SK-N-SH treated with all-trans-retinoic acid at 6 μM for 48 hours (cell line): ENCODE measurements at regions not wholly inside any gene's neighbourhood (a gene's known extent, or its start where the extent isn't known, plus 50 kb on each side); places are given as distances from the start of the nearest gene placed in this dataset.

Source experiments
- ATAC-seq: fragments of 200-7000 bp; cut with Tn5 transposase; 3 replicates; pipeline ENCODE4 v1.9.1; 2020; ENCODE audit warnings: mild to moderate bottlenecking, moderate library complexity
- ARNTL ChIP-seq: fragments of 450-650 bp; formaldehyde crosslinking; IDR thresholded peaks from 2 replicates; pipeline ENCODE4 v1.5.0; 2020; ENCODE audit warnings: low read depth, mild to moderate bottlenecking, moderate library complexity, borderline replicate concordance
- BACH2 ChIP-seq: fragments of 250-450 bp; sonication (Bioruptor Pico); IDR thresholded peaks from 2 replicates; pipeline ENCODE4 v1.9.0; 2021; ENCODE audit warnings: mild to moderate bottlenecking, borderline replicate concordance
- CREB5 ChIP-seq: fragments of 250-450 bp; sonication (Bioruptor Pico); IDR thresholded peaks from 2 replicates; pipeline ENCODE4 v1.5.1; 2020; ENCODE audit warnings: low read depth, mild to moderate bottlenecking, moderate library complexity
- CSDC2 ChIP-seq: fragments of 250-450 bp; sonication (Bioruptor Pico); IDR thresholded peaks from 2 replicates; pipeline ENCODE4 v1.5.0; 2020; ENCODE audit warnings: mild to moderate bottlenecking, moderate library complexity
- CSRNP3 ChIP-seq: fragments of 250-450 bp; sonication (Bioruptor Pico); IDR thresholded peaks from 2 replicates; pipeline ENCODE4 v1.5.1; 2021; ENCODE audit warnings: mild to moderate bottlenecking, moderate library complexity
- ESRRG ChIP-seq: fragments of 250-450 bp; sonication (Bioruptor Pico); IDR thresholded peaks from 2 replicates; pipeline ENCODE4 v1.6.1; 2021; ENCODE audit warnings: mild to moderate bottlenecking
- ISL1 ChIP-seq: fragments of 250-450 bp; sonication (Bioruptor Pico); IDR thresholded peaks from 2 replicates; pipeline ENCODE4 v2.1.2; 2022; ENCODE audit warnings: mild to moderate bottlenecking, moderate library complexity
- OSR1 ChIP-seq: fragments of 250-450 bp; sonication (Bioruptor Pico); IDR thresholded peaks from 2 replicates; pipeline ENCODE4 v1.8.0; 2022; ENCODE audit warnings: moderate library complexity, mild to moderate bottlenecking, inconsistent platforms
- PATZ1 ChIP-seq: fragments of 250-450 bp; sonication (Bioruptor Pico); IDR thresholded peaks from 2 replicates; pipeline ENCODE4 v1.8.0; 2020; ENCODE audit warnings: mild to moderate bottlenecking, moderate library complexity, borderline replicate concordance
- PPARA ChIP-seq: fragments of 250-450 bp; sonication (Bioruptor Pico); IDR thresholded peaks from 2 replicates; pipeline ENCODE4 v1.5.0; 2020; ENCODE audit warnings: mild to moderate bottlenecking, borderline replicate concordance
- RARB ChIP-seq: fragments of 250-450 bp; sonication (Bioruptor Pico); IDR thresholded peaks from 2 replicates; pipeline ENCODE4 v1.8.0; 2021; ENCODE audit warnings: mild to moderate bottlenecking, moderate library complexity
- SNAI2 ChIP-seq: fragments of 250-450 bp; sonication (Bioruptor Pico); IDR thresholded peaks from 2 replicates; pipeline ENCODE4 v1.5.0; 2020; ENCODE audit warnings: mild to moderate bottlenecking, moderate library complexity
- TCF4 ChIP-seq: fragments of 250-450 bp; sonication (Bioruptor Pico); IDR thresholded peaks from 2 replicates; pipeline ENCODE4 v1.8.0; 2021; ENCODE audit warnings: mild to moderate bottlenecking, moderate library complexity, borderline replicate concordance
- TOX ChIP-seq: fragments of 250-450 bp; sonication (Bioruptor Pico); IDR thresholded peaks from 2 replicates; pipeline ENCODE4 v1.8.0; 2021; ENCODE audit warnings: mild to moderate bottlenecking, moderate library complexity, borderline replicate concordance
- TSHZ2 ChIP-seq: fragments of 250-450 bp; sonication (Bioruptor Pico); IDR thresholded peaks from 2 replicates; pipeline ENCODE4 v1.5.0; 2020; ENCODE audit warnings: mild to moderate bottlenecking, moderate library complexity
- ZC3H10 ChIP-seq: fragments of 250-450 bp; sonication (Bioruptor Pico); IDR thresholded peaks from 2 replicates; pipeline ENCODE4 v1.5.1; 2021; ENCODE audit warnings: mild to moderate bottlenecking, moderate library complexity
- ZFP3 ChIP-seq: fragments of 250-450 bp; sonication (Bioruptor Pico); IDR thresholded peaks from 2 replicates; pipeline ENCODE4 v1.5.0; 2020; ENCODE audit warnings: mild to moderate bottlenecking, moderate library complexity
- ZFP30 ChIP-seq: fragments of 450-650 bp; formaldehyde crosslinking; IDR thresholded peaks from 2 replicates; pipeline ENCODE4 v1.5.0; 2022; ENCODE audit warnings: mild to moderate bottlenecking, moderate library complexity
- ZNF565 ChIP-seq: fragments of 450-650 bp; formaldehyde crosslinking; conservative IDR thresholded peaks from 2 replicates; pipeline ENCODE4 v1.5.0; 2020; ENCODE audit warnings: low read depth, mild to moderate bottlenecking, moderate library complexity
- ZNF70 ChIP-seq: fragments of 450-650 bp; formaldehyde crosslinking; IDR thresholded peaks from 2 replicates; pipeline ENCODE4 v1.5.0; 2020; ENCODE audit warnings: mild to moderate bottlenecking, moderate library complexity
- ZNF8 ChIP-seq: fragments of 450-650 bp; formaldehyde crosslinking; IDR thresholded peaks from 2 replicates; pipeline ENCODE4 v1.5.0; 2020; ENCODE audit warnings: mild to moderate bottlenecking, moderate library complexity

- ATAC-seq: peak; percentile 10; the same call in 2 of the 3 replicates
- TF ChIP-seq ZC3H10 (CRISPR knock-in tag) (no peak), ISL1 (CRISPR knock-in tag) (peak; percentile 37; the same call in 1 of the 2 replicates)
These were observed 172.9 kb upstream of the NREP start for GRCh38 chr5:111929867-111930266.

- no peak for ATAC-seq
- TF ChIP-seq CSRNP3 (CRISPR knock-in tag) (no peak), BACH2 (CRISPR knock-in tag) (no peak), RARB (CRISPR knock-in tag) (no peak), TCF4 (CRISPR knock-in tag) (no peak), TSHZ2 (CRISPR knock-in tag) (no peak)
- TF ChIP-seq, all 23 proteins: peak for 0
These were observed 172.3 kb upstream of the NREP start for GRCh38 chr5:111929261-111929660.

- TF ChIP-seq ISL1 (CRISPR knock-in tag) (no peak), ZNF70 (CRISPR knock-in tag) (no peak), TCF4 (CRISPR knock-in tag) (no peak), OSR1 (CRISPR knock-in tag) (no peak), ZC3H10 (CRISPR knock-in tag) (no peak), ZNF565 (CRISPR knock-in tag) (no peak), ESRRG (CRISPR knock-in tag) (no peak), SNAI2 (no peak), RARB (CRISPR knock-in tag) (no peak), ZNF8 (CRISPR knock-in tag) (no peak), PPARA (no peak), ARNTL (CRISPR knock-in tag) (no peak), CREB5 (CRISPR knock-in tag) (no peak), ZFP3 (CRISPR knock-in tag) (no peak), CSDC2 (CRISPR knock-in tag) (no peak), BACH2 (CRISPR knock-in tag) (no peak), ZFP30 (CRISPR knock-in tag) (no peak)
- ATAC-seq: no peak
These were observed 171.5 kb upstream of the NREP start for GRCh38 chr5:111928511-111928910.

GRCh38 chr5:111927191-111927590, 170.2 kb upstream of the NREP start:
- ATAC-seq: no peak
- peak; percentile 74; the same call in 1 of the 2 replicates for TF ChIP-seq CREB5 (CRISPR knock-in tag)
- TF ChIP-seq PATZ1 (CRISPR knock-in tag): no peak
- no peak for TF ChIP-seq TOX (CRISPR knock-in tag)
- TF ChIP-seq CSDC2 (CRISPR knock-in tag): no peak
- no peak for TF ChIP-seq PPARA
- peak; percentile 82 for TF ChIP-seq ISL1 (CRISPR knock-in tag)
- no peak for TF ChIP-seq TSHZ2 (CRISPR knock-in tag)
- TF ChIP-seq ZC3H10 (CRISPR knock-in tag): no peak
- TF ChIP-seq BACH2 (CRISPR knock-in tag): no peak
- no peak for TF ChIP-seq CSRNP3 (CRISPR knock-in tag)
- no peak for TF ChIP-seq ZNF70 (CRISPR knock-in tag)
- no peak for TF ChIP-seq ZNF565 (CRISPR knock-in tag)
- no peak for TF ChIP-seq ZFP3 (CRISPR knock-in tag)
- peak; percentile 7; the same call in 1 of the 2 replicates for TF ChIP-seq ZNF8 (CRISPR knock-in tag)
- peak; percentile 52; the same call in 1 of the 2 replicates for TF ChIP-seq SNAI2
